Loucy (cell line): ENCODE measurements at regions not wholly inside any gene's neighbourhood (a gene's known extent, or its start where the extent isn't known, plus 50 kb on each side); places are given as distances from the start of the nearest gene placed in this dataset.

ENCODE experiments used
- CTCF ChIP-seq: fragments of 200-600 bp; sonication (generic); conservative IDR thresholded peaks from 2 replicates; pipeline ENCODE4 v1.5.1; 2014; ENCODE audit warnings: mild to moderate bottlenecking, antibody characterized with exemption, low read length
- EZH2phosphoT487 ChIP-seq: fragments of 200-600 bp; IDR thresholded peaks from 2 replicates; pipeline ENCODE4 v1.6.1; 2018; ENCODE audit warnings: antibody characterized with exemption, mild to moderate bottlenecking, moderate library complexity, borderline replicate concordance

DNA sequence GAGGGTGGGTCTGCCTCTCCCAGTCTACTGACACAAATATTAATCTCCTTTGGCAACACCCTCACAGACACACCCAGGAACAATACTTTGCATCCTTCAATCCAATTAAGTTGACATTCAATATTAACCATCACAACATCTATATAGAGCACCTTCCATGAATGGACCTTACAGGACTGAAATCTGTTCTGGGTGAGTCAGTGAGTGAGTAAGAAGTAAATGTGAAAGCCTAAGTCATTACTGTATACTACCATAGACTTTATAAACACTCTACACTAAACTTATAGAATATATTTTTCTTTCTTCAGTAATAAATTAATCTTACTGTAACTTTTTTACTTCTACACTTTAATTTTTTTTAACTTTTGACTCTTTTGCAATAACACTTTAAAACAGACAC is 993.8 kb upstream of the MAP3K7 start:
- TF ChIP-seq CTCF (no peak), EZH2phosphoT487 (no peak)
